Suprapubic skin (tissue), 4 donors: ENCODE measurements at regions not wholly inside any gene's neighbourhood (a gene's known extent, or its start where the extent isn't known, plus 50 kb on each side); places are given as distances from the start of the nearest gene placed in this dataset.

Experiments used
- EP300 ChIP-seq: sonication (generic); formaldehyde crosslinking; IDR thresholded peaks from one replicate; pipeline ENCODE4 v1.6.1; 2017; ENCODE audit warnings: antibody characterized with exemption
- POLR2A ChIP-seq, 2 donors: fragments of 450-650 bp; IDR thresholded peaks; one replicate each; pipeline ENCODE4 v1.6.1; 2017; ENCODE audit warnings: antibody characterized with exemption in 2 of 2, mild to moderate bottlenecking in 2 of 2, moderate library complexity in 2 of 2
- POLR2AphosphoS5 ChIP-seq, 3 donors: sonication (generic); formaldehyde crosslinking; IDR thresholded peaks; one replicate each; pipeline ENCODE4 v1.6.1; 2017; ENCODE audit warnings: antibody characterized with exemption in 3 of 3
- TF ChIP-seq, protein P1 (sequence below), 2 donors: fragments of 200-600 bp in 1 of 2; fragments of 450-650 bp in 1 of 2; sonication (generic) in 1 of 2; IDR thresholded peaks; one replicate each; pipeline ENCODE4 v1.5.1; 2016 to 2019; ENCODE audit warnings: antibody characterized with exemption in 2 of 2, mild to moderate bottlenecking in 1 of 2, moderate library complexity in 1 of 2

GRCh38 chr11:70954471-70954870 lies 297.9 kb downstream of the SHANK2 start:
- TF ChIP-seq, protein P1, sequence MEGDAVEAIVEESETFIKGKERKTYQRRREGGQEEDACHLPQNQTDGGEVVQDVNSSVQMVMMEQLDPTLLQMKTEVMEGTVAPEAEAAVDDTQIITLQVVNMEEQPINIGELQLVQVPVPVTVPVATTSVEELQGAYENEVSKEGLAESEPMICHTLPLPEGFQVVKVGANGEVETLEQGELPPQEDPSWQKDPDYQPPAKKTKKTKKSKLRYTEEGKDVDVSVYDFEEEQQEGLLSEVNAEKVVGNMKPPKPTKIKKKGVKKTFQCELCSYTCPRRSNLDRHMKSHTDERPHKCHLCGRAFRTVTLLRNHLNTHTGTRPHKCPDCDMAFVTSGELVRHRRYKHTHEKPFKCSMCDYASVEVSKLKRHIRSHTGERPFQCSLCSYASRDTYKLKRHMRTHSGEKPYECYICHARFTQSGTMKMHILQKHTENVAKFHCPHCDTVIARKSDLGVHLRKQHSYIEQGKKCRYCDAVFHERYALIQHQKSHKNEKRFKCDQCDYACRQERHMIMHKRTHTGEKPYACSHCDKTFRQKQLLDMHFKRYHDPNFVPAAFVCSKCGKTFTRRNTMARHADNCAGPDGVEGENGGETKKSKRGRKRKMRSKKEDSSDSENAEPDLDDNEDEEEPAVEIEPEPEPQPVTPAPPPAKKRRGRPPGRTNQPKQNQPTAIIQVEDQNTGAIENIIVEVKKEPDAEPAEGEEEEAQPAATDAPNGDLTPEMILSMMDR (IDR thresholded peaks at IDR 0.05) = no peak
- no peak for TF ChIP-seq POLR2AphosphoS5 (IDR thresholded peaks at IDR 0.05)
- TF ChIP-seq POLR2A (IDR thresholded peaks at IDR 0.05) = no peak
- no peak for TF ChIP-seq EP300
